Endothelial cell of umbilical vein (primary cell): ENCODE measurements at regions not wholly inside any gene's neighbourhood (a gene's known extent, or its start where the extent isn't known, plus 50 kb on each side); places are given as distances from the start of the nearest gene placed in this dataset.

Experiments
- BruUV-seq: library from RNA; stranded (reverse); fragments of 400-500 nt; replicated peaks from 2 replicates; lab custom pipeline; 2021; lab: Mats Ljungman, UMichigan
- CTCF ChIA-PET: fragments of 300-600, 350-600 bp; sonication (Branson Sonifier 250); formaldehyde crosslinking; loops from one replicate; lab custom pipeline; 2021; ENCODE audit warnings: antibody characterized with exemption, inconsistent platforms; lab: Charles Lee
- POLR2A ChIA-PET: fragments of 300-600, 350-600 bp; sonication (Branson Sonifier 250); formaldehyde crosslinking; loops from one replicate; lab custom pipeline; 2021; ENCODE audit warnings: antibody characterized with exemption, inconsistent platforms; lab: Charles Lee
- DNase-seq: peaks from one replicate; pipeline ENCODE4 v3.0.0-alpha.2; 2011; ENCODE audit warnings: low read depth, low spot score
- FAIRE-seq: peaks from 2 replicates; lab custom pipeline; 2011; peaks lifted over from hg19 to GRCh38; lab: Jason Lieb, UNC
- H2AFZ ChIP-seq: 2 replicates; pipeline ENCODE4 v1.6.0; 2012; ENCODE audit warnings: low read depth, low read length, control low read depth, inconsistent platforms
- H3K27ac ChIP-seq: 2 replicates; pipeline ENCODE4 v1.5.1; 2011; ENCODE audit warnings: low read depth, mild to moderate bottlenecking, control low read depth, low read length, moderate library complexity; ENCODE audit not compliant: insufficient read depth
- H3K27me3 ChIP-seq, 2 experiments: 2 replicates each; pipeline versions ENCODE4 v1.6.0 to v1.6.1; 2011; ENCODE audit warnings: low read length in 2 of 2, mixed read lengths in 1 of 2; ENCODE audit not compliant: control insufficient read depth in 2 of 2, insufficient read depth in 2 of 2
- H3K36me3 ChIP-seq, 2 experiments: 2 replicates in 1 of 2; 3 replicates in 1 of 2; pipeline ENCODE4 v1.5.1; 2011; ENCODE audit warnings: low read length in 2 of 2, mild to moderate bottlenecking in 1 of 2, moderate library complexity in 1 of 2; ENCODE audit not compliant: control insufficient read depth in 2 of 2, insufficient read depth in 2 of 2; ENCODE audit errors: extremely low read depth in 1 of 2
- H3K4me1 ChIP-seq: 3 replicates; pipeline ENCODE4 v1.5.1; 2011; ENCODE audit warnings: mild to moderate bottlenecking, low read length; ENCODE audit not compliant: control insufficient read depth, insufficient read depth; ENCODE audit errors: extremely low read depth
- H3K4me2 ChIP-seq: 2 replicates; pipeline ENCODE4 v1.6.1; 2011; ENCODE audit warnings: low read length, control low read depth, mixed read lengths; ENCODE audit not compliant: insufficient read depth
- H3K4me3 ChIP-seq, 3 experiments: fragments of 200-600 bp in 1 of 3; sonication (generic), shearing (Covaris generic) in 1 of 3; replicated peaks in 1 of 3; 2 replicates each; pipeline ENCODE4 v1.5.1; 2011 to 2016; ENCODE audit warnings: control low read depth in 3 of 3, low read length in 3 of 3, mild to moderate bottlenecking in 2 of 3, inconsistent platforms in 1 of 3, low read depth in 1 of 3, moderate library complexity in 1 of 3; ENCODE audit not compliant: insufficient read depth in 1 of 3
- H3K79me2 ChIP-seq: 2 replicates; pipeline ENCODE4 v1.6.0; 2012; ENCODE audit warnings: low read length, inconsistent platforms; ENCODE audit not compliant: control insufficient read depth, insufficient read depth
- H3K9ac ChIP-seq: replicated peaks from 2 replicates; pipeline ENCODE3; 2011; ENCODE audit warnings: low read length, control low read depth; ENCODE audit not compliant: insufficient read depth; ENCODE audit errors: extremely low read depth
- H3K9me1 ChIP-seq: replicated peaks from 3 replicates; pipeline ENCODE4 v1.6.0; 2011; ENCODE audit warnings: mild to moderate bottlenecking, low read length; ENCODE audit not compliant: control insufficient read depth, insufficient read depth; ENCODE audit errors: extremely low read depth
- H3K9me3 ChIP-seq: replicated peaks from 2 replicates; pipeline ENCODE4 v1.5.1; 2012; ENCODE audit warnings: low read length, inconsistent platforms; ENCODE audit not compliant: control insufficient read depth, insufficient read depth
- H4K20me1 ChIP-seq: replicated peaks from 2 replicates; pipeline ENCODE3; 2011; ENCODE audit warnings: mild to moderate bottlenecking, low read length; ENCODE audit not compliant: control insufficient read depth, insufficient read depth; ENCODE audit errors: extremely low read depth
- EZH2 ChIP-seq: IDR thresholded peaks from 2 replicates; pipeline ENCODE4 v1.6.1; 2012; ENCODE audit warnings: borderline replicate concordance, low read depth, mild to moderate bottlenecking, moderate library complexity, low read length, inconsistent platforms; ENCODE audit not compliant: severe bottlenecking
- FOS ChIP-seq: IDR thresholded peaks from 2 replicates; pipeline ENCODE4 v1.6.1; 2011; ENCODE audit warnings: mild to moderate bottlenecking, low read length, moderate library complexity, borderline replicate concordance; ENCODE audit not compliant: insufficient read depth
- GATA2 ChIP-seq: IDR thresholded peaks from 2 replicates; pipeline ENCODE4 v1.7.0; 2011; ENCODE audit warnings: low read depth, mild to moderate bottlenecking, moderate library complexity, mixed read lengths, low read length; ENCODE audit not compliant: insufficient read length, insufficient read depth
- JUN ChIP-seq: IDR thresholded peaks from 2 replicates; pipeline ENCODE4 v1.6.1; 2011; ENCODE audit warnings: borderline replicate concordance, low read depth; ENCODE audit not compliant: insufficient read length, insufficient read depth
- MYC ChIP-seq: IDR thresholded peaks from one replicate; pipeline ENCODE4 v1.6.1; 2011; ENCODE audit warnings: mild to moderate bottlenecking, low read depth, low read length
- POLR2A ChIP-seq: IDR thresholded peaks from 2 replicates; pipeline ENCODE4 v1.6.1; 2012; ENCODE audit warnings: low read depth, mild to moderate bottlenecking, control low read depth, low read length
- POLR2AphosphoS5 ChIP-seq: IDR thresholded peaks from 2 replicates; pipeline ENCODE4 v1.6.1; 2012; ENCODE audit warnings: low read depth, mild to moderate bottlenecking, control low read depth, low read length, moderate library complexity; ENCODE audit not compliant: insufficient read depth
- dilution Hi-C: fragments of 300-500 bp; cut with MboI; formaldehyde crosslinking; loops from one replicate; pipeline ENCODE4 v1.15.0; 2019; ENCODE audit warnings: low sequenced_read_pairs; ENCODE audit not compliant: extremely low pct_ligation_motif_present
- intact Hi-C: fragments of 100-400 bp; cut with micrococcal nuclease; formaldehyde crosslinking; loops from one replicate; pipeline ENCODE4 v1.10.0; 2022
- TF ChIP-seq, protein P1 (sequence below): IDR thresholded peaks from 2 replicates; pipeline ENCODE4 v1.6.1; 2011; ENCODE audit not compliant: insufficient read depth, insufficient read length
- TF ChIP-seq, protein P2 (sequence below), 2 donors: IDR thresholded peaks; 1 replicate in 1 of 2; 2 replicates in 1 of 2; pipeline ENCODE4 v1.5.1; 2011; ENCODE audit warnings: low read length in 2 of 2, mild to moderate bottlenecking in 2 of 2, moderate library complexity in 2 of 2, control low read depth in 1 of 2, inconsistent platforms in 1 of 2, low read depth in 1 of 2; ENCODE audit not compliant: insufficient read depth in 1 of 2; ENCODE audit errors: extremely low read depth in 1 of 2

DNA sequence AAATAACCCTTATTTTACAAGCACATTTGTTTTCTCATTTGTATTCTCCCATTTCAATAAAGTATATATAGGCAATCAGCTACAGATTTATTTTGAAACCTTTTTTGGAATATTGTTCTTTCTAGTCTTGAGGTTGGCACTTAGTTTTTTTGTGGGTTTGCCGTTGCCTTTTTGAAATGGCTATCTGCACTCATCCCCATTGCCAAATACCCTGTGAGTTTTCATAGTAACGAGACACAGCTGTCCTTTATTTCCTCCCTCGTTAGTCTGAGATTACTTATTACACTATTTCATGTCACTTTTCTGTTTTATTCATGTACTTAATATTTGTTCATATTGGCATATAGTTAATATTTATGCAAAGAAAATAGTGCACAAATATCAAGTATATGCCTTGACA, 1104.0 kb downstream of the SLC6A15 start:
- H3K4me2 ChIP-seq = no peak overlapping the region
- CTCF ChIA-PET = interaction anchor here (2.2 kb wide), 1 partner anchor 18 kb away, joined by 6 read pairs; no protein-coding TSS in a partner anchor
- no peaks in the 10 kb centered on the region for H3K9me1 ChIP-seq
- H3K27me3 ChIP-seq = no peaks in the 10 kb centered on the region
- dilution Hi-C loops = no loop called here
- H3K4me3 ChIP-seq = no peak overlapping the region
- H4K20me1 ChIP-seq = no peaks in the 10 kb centered on the region
- DNase-seq (no peak), FAIRE-seq (no peak)
- no peak overlapping the region for H2AFZ ChIP-seq
- POLR2A ChIA-PET = no interaction called here
- H3K4me1 ChIP-seq = no peaks in the 10 kb centered on the region
- no peak overlapping the region for H3K27ac ChIP-seq
- no peaks in the 10 kb centered on the region for H3K36me3 ChIP-seq
- H3K79me2 ChIP-seq = no peaks in the 10 kb centered on the region
- no peak overlapping the region for H3K9ac ChIP-seq
- TF ChIP-seq GATA2 (no peak), EZH2 (no peak), FOS (no peak), POLR2AphosphoS5 (no peak), JUN (no peak), POLR2A (no peak), MYC (no peak)
- TF ChIP-seq, protein P1, sequence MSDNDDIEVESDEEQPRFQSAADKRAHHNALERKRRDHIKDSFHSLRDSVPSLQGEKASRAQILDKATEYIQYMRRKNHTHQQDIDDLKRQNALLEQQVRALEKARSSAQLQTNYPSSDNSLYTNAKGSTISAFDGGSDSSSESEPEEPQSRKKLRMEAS = no peak
- TF ChIP-seq, protein P2, sequence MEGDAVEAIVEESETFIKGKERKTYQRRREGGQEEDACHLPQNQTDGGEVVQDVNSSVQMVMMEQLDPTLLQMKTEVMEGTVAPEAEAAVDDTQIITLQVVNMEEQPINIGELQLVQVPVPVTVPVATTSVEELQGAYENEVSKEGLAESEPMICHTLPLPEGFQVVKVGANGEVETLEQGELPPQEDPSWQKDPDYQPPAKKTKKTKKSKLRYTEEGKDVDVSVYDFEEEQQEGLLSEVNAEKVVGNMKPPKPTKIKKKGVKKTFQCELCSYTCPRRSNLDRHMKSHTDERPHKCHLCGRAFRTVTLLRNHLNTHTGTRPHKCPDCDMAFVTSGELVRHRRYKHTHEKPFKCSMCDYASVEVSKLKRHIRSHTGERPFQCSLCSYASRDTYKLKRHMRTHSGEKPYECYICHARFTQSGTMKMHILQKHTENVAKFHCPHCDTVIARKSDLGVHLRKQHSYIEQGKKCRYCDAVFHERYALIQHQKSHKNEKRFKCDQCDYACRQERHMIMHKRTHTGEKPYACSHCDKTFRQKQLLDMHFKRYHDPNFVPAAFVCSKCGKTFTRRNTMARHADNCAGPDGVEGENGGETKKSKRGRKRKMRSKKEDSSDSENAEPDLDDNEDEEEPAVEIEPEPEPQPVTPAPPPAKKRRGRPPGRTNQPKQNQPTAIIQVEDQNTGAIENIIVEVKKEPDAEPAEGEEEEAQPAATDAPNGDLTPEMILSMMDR (IDR thresholded peaks at IDR 0.05; ENCODE audit: extremely low read depth in 1 of 2, insufficient read depth in 1 of 2, low read depth in 1 of 2, low read length in 2 of 2) = no peak
- H3K9me3 ChIP-seq = no peaks in the 10 kb centered on the region
- no TSS peak for BruUV-seq
- intact Hi-C loops = no loop called here
